Heart left ventricle (tissue), 13 donors: ENCODE measurements at regions not wholly inside any gene's neighbourhood (a gene's known extent, or its start where the extent isn't known, plus 50 kb on each side); places are given as distances from the start of the nearest gene placed in this dataset.

Experiments used
- POLR2A ChIP-seq, 2 donors: fragments of 450-650 bp; IDR thresholded peaks; one replicate each; pipeline ENCODE4 v1.6.1; 2017; ENCODE audit warnings: antibody characterized with exemption in 2 of 2, mild to moderate bottlenecking in 2 of 2, moderate library complexity in 2 of 2
- TF ChIP-seq, protein P1 (sequence below), 12 donors: fragments of 200-600 bp; sonication (generic) in 4 of 12; IDR thresholded peaks; one replicate each; pipeline versions ENCODE4 v1.5.0 to v1.8.0; 2018 to 2022; ENCODE audit warnings: antibody characterized with exemption in 12 of 12, mild to moderate bottlenecking in 5 of 12
- donor health status: ischemic (EF 13 %, LVEDD 7.1; RV severe dilation, severe dysfunction).
- donor health status: DM: no; HTN: yes; CAD: no.
- donor health status: DM: no; HTN: no; CAD: no.
- donor health status: ischemic (EF 25% LVEDD 6.9; RV normal size, moderate dysfunction).
- donor health status: ischemic (EF 25% LVEDD 5.7; RV mildly dilated, moderate dysfunction).
- donor health status: ischemic (EF 35%, LVEDD 5.7; RV mildly dilated, moderate dysfunction).
- donor health status: nonischemic (EF 11% LVEDD 7.7; RV severe dilation, severe dysfunction).
- donor health status: DM: yes; HTN: yes; CAD: no.
- donor health status: PGD.
- donor health status: ischemic (EF 29% LVEDD 5.4; RV normal size, mild dysfunction).
- donor health status: nonischemic (EF 23%, LVEDD 6.1; RV moderate dilation, normal function).

DNA sequence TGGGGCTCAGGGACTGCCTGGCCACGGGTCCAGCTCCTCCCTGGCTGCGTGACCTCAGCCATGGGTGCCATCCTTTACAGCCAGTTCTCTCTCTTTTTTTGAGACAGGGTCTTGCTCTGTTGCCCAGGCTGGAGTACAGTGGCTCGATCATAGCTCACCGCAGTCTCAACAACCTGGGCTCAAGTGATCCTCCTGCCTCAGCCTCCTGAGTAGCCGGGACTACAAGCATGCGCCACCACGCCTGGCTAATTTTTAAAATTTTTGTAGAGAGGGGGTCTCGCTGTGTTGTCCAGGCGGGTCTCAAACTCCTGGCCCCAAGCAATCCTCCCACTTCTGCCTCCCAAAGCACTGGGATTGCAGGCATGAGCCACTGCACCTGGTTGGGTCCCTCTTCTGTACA, 75.4 kb downstream of the PTPRS start:
- TF ChIP-seq, protein P1, sequence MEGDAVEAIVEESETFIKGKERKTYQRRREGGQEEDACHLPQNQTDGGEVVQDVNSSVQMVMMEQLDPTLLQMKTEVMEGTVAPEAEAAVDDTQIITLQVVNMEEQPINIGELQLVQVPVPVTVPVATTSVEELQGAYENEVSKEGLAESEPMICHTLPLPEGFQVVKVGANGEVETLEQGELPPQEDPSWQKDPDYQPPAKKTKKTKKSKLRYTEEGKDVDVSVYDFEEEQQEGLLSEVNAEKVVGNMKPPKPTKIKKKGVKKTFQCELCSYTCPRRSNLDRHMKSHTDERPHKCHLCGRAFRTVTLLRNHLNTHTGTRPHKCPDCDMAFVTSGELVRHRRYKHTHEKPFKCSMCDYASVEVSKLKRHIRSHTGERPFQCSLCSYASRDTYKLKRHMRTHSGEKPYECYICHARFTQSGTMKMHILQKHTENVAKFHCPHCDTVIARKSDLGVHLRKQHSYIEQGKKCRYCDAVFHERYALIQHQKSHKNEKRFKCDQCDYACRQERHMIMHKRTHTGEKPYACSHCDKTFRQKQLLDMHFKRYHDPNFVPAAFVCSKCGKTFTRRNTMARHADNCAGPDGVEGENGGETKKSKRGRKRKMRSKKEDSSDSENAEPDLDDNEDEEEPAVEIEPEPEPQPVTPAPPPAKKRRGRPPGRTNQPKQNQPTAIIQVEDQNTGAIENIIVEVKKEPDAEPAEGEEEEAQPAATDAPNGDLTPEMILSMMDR (IDR thresholded peaks at IDR 0.05), result no peak
- TF ChIP-seq POLR2A (IDR thresholded peaks at IDR 0.05), result no peak
